ENCODE measurements at regions not wholly inside any gene's neighbourhood (a gene's known extent, or its start where the extent isn't known, plus 50 kb on each side); places are given as distances from the start of the nearest gene placed in this dataset.

DNA sequence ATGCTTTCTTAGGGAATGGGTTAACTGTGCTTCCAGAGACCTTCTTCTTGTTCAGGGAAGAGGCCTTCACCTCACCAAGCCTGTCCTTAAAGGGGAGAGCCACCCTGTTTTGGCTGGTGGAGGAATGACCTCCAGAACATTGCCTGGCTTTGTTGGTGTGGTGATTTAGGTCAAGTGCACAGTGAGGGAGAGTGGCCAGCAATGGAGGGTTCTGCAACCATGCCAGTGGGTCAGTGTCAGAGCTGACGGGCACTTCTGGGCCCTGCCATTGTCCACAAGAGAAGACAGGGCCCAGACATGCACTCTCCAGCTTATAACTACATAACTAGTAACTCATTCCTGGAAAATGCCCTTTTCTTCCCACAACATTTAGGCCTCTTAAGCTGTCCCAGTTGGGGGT lies 238.5 kb upstream of the AKR1E2 start:
- H3K36me3 ChIP-seq: no peaks in the 10 kb centered on the region
- H3K4me1 ChIP-seq: peaks cover 0 to 13% (median 0%) of the 10 kb centered on the region in 4 donors
- no peak overlapping the region for H3K4me3 ChIP-seq
- H3K27me3 ChIP-seq: no peaks in the 10 kb centered on the region
- TF ChIP-seq, protein P1, sequence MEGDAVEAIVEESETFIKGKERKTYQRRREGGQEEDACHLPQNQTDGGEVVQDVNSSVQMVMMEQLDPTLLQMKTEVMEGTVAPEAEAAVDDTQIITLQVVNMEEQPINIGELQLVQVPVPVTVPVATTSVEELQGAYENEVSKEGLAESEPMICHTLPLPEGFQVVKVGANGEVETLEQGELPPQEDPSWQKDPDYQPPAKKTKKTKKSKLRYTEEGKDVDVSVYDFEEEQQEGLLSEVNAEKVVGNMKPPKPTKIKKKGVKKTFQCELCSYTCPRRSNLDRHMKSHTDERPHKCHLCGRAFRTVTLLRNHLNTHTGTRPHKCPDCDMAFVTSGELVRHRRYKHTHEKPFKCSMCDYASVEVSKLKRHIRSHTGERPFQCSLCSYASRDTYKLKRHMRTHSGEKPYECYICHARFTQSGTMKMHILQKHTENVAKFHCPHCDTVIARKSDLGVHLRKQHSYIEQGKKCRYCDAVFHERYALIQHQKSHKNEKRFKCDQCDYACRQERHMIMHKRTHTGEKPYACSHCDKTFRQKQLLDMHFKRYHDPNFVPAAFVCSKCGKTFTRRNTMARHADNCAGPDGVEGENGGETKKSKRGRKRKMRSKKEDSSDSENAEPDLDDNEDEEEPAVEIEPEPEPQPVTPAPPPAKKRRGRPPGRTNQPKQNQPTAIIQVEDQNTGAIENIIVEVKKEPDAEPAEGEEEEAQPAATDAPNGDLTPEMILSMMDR (IDR thresholded peaks at IDR 0.05): no peak
- intact Hi-C loops (cut with DNase I; ENCODE audit: low total_unique reads): no loop called here
- no peaks in the 10 kb centered on the region for H3K9me3 ChIP-seq
- no peak for DNase-seq
- H3K27ac ChIP-seq: no peak overlapping the region

DNA sequence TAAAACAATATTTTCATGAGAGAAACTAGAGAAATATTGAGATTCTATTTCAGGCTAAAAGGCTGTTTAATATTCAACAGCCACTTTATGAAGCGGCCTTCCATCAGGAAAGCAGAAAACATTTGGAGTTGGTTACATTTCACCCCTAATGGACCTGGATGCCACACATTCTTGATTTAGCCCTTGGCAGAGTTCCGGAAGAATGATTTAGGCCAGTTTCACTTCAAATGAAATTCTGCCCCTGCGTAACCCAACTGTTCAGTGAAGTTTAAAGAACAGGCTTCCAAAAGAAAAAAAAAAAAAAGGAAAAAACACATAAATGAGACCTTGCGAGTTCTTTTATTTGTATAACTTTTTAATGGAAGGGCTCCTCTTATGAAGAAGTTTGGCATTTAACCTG lies 239.2 kb upstream of the AKR1E2 start:
- H3K27ac ChIP-seq: peak overlapping the region in 1 of 2 donors; percentile 36
- TF ChIP-seq, protein P1 (IDR thresholded peaks at IDR 0.05): no peak
- H3K27me3 ChIP-seq: no peaks in the 10 kb centered on the region
- no peaks in the 10 kb centered on the region for H3K36me3 ChIP-seq
- DNase-seq: no peak
- H3K4me3 ChIP-seq: no peak overlapping the region
- peaks cover 0 to 13% (median 0%) of the 10 kb centered on the region in 4 donors for H3K4me1 ChIP-seq
- intact Hi-C loops (cut with DNase I; ENCODE audit: low total_unique reads): no loop called here
- no peaks in the 10 kb centered on the region for H3K9me3 ChIP-seq

DNA sequence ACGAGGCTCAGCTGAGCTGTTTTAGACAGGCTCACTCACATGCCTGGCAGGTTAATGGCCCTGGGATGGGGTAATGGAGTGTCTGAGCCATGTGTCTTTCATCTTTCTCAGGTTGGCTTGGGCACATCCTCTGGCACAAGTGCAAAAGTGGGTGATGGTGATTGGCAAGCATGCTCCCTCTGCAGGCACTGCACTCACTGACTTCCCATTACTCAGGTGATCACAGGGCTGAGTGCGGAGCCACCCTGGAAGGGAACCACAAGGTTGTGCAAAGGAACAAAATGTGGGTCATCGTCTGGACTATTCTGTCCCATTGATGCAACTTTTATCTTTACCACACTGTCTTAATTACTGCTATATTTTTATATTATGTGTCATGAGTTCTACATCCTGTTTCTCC lies 244.1 kb upstream of the AKR1E2 start:
- no peak overlapping the region for H3K4me3 ChIP-seq
- H3K4me1 ChIP-seq: peaks cover 0 to 6% (median 0%) of the 10 kb centered on the region in 4 donors
- H3K27me3 ChIP-seq: no peaks in the 10 kb centered on the region
- TF ChIP-seq, protein P1 (IDR thresholded peaks at IDR 0.05): no peak
- no peak overlapping the region for H3K27ac ChIP-seq
- no peaks in the 10 kb centered on the region for H3K36me3 ChIP-seq
- no peaks in the 10 kb centered on the region for H3K9me3 ChIP-seq
- intact Hi-C loops (cut with DNase I; ENCODE audit: low total_unique reads): no loop called here
- DNase-seq: no peak

DNA sequence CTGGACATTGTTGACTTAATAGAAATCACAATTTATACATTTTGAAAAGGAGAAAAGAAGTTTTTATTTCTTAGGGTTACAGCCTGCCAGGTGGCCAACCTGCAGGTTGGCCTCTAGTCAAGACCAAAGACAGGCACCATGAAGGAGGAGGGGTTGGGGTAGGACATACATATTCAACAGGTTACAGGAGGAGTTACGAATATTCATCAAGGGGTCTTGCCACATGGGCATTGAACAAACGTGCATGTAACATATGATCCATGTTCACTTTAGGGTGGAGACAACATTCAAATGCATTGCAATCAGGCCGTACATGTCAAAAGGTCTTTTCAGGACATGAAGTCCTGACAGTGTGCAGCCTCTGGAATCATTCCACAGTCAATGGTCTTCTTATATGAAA lies 246.2 kb upstream of the AKR1E2 start:
- no peak for DNase-seq
- no peak overlapping the region for H3K4me3 ChIP-seq
- H3K9me3 ChIP-seq: no peaks in the 10 kb centered on the region
- H3K27me3 ChIP-seq: no peaks in the 10 kb centered on the region
- H3K27ac ChIP-seq: no peak overlapping the region
- TF ChIP-seq, protein P1 (IDR thresholded peaks at IDR 0.05): no peak
- intact Hi-C loops (cut with DNase I; ENCODE audit: low total_unique reads): no loop called here
- no peaks in the 10 kb centered on the region for H3K4me1 ChIP-seq
- no peaks in the 10 kb centered on the region for H3K36me3 ChIP-seq

DNA sequence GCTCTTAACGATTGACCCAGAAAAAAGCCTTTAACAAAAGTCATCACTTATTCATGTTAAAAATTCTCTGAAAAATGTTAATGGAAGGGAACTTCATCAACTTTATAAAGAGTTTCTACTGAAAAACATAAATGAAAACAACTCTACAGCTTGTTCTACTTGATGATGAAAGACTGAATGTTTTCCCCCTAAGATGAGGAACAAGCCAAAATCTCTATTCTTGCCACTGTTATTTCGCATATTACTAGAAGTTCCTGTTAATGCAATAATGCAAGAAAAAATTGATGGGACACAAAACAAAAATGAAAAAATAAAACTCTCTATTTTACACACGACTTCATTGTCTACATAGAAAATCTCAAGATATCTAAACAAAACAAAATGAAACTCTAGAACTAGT lies 249.8 kb upstream of the AKR1E2 start:
- H3K4me3 ChIP-seq: no peak overlapping the region
- DNase-seq: no peak
- H3K9me3 ChIP-seq: no peaks in the 10 kb centered on the region
- TF ChIP-seq, protein P1 (IDR thresholded peaks at IDR 0.05): no peak
- no peak overlapping the region for H3K27ac ChIP-seq
- no peaks in the 10 kb centered on the region for H3K4me1 ChIP-seq
- intact Hi-C loops (cut with DNase I; ENCODE audit: low total_unique reads): no loop called here
- H3K36me3 ChIP-seq: no peaks in the 10 kb centered on the region
- no peaks in the 10 kb centered on the region for H3K27me3 ChIP-seq

DNA sequence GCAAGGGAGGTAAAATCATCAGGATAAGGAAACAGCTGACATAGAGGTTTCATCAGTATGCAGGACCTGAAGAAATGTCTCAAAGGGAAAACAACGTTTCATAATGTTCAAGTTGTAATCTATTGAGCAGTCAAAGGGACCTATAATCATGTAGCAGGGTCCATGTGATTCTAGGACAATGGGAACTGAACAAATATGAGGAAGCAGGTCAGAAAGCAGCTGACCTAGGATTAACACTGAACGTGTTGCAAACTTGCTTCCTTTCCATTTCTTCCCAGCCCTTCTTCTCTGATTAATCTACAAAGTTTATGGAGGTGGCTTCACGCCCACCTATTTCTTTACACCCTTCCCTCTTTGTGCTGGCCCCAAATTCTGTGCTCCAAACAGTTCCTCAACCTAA lies 256.9 kb upstream of the AKR1E2 start:
- no peaks in the 10 kb centered on the region for H3K27me3 ChIP-seq
- H3K4me1 ChIP-seq: no peaks in the 10 kb centered on the region
- DNase-seq: no peak
- no peak overlapping the region for H3K27ac ChIP-seq
- no peaks in the 10 kb centered on the region for H3K36me3 ChIP-seq
- intact Hi-C loops (cut with DNase I; ENCODE audit: low total_unique reads): no loop called here
- H3K4me3 ChIP-seq: no peak overlapping the region
- H3K9me3 ChIP-seq: no peaks in the 10 kb centered on the region
- TF ChIP-seq, protein P1 (IDR thresholded peaks at IDR 0.05): no peak
